ENCODE measurements at regions not wholly inside any gene's neighbourhood (a gene's known extent, or its start where the extent isn't known, plus 50 kb on each side); places are given as distances from the start of the nearest gene placed in this dataset.

DNA sequence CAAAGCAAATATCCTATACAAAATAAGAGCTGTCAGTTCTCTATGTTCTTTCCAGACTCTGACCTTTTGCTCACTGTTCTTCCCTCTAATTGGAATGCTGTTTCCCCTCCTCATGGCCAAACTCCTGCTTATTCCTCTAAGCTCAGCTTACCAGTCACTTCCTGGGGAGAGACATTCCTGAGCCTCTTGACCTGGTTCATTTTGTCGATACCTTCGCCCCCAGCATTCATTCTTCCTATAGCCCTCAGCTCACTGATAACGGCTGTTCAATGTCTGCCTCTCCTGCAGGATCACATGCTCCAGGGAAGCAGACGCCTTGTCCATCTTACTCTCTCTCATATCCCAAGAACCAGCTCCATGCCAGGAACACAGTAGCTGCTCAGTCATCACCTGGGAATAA is 431.0 kb downstream of the MED13L start:
- no peak for TF ChIP-seq ARNT (IDR thresholded peaks at IDR 0.05)
- TF ChIP-seq ZNF134 (CRISPR knock-in tag; conservative IDR thresholded peaks at IDR 0.05) = no peak
- TF ChIP-seq TAF1 (IDR thresholded peaks at IDR 0.05; ENCODE audit: control insufficient read depth, extremely low read depth, insufficient read depth, low read length, severe bottlenecking) = no peak
- TF ChIP-seq MCM3 (IDR thresholded peaks at IDR 0.05) = no peak
- no peak for TF ChIP-seq E2F3 (CRISPR knock-in tag; IDR thresholded peaks at IDR 0.05)
- TF ChIP-seq NEUROD1 (IDR thresholded peaks at IDR 0.05; ENCODE audit: borderline replicate concordance, low read depth, low read length, partially characterized antibody) = no peak
- TF ChIP-seq ETV1 (tag; conservative IDR thresholded peaks at IDR 0.05; ENCODE audit: low read depth) = no peak
- TF ChIP-seq ZC3H8 (IDR thresholded peaks at IDR 0.05) = no peak
- TF ChIP-seq SAP30 (IDR thresholded peaks at IDR 0.05; ENCODE audit: borderline replicate concordance, insufficient read depth, low read depth, low read length, poor library complexity, severe bottlenecking) = no peak
- no peak for TF ChIP-seq CHD4 (IDR thresholded peaks at IDR 0.05; ENCODE audit: insufficient read depth, insufficient replicate concordance, low read depth, low read length, poor library complexity, severe bottlenecking)
- TF ChIP-seq, protein P1, sequence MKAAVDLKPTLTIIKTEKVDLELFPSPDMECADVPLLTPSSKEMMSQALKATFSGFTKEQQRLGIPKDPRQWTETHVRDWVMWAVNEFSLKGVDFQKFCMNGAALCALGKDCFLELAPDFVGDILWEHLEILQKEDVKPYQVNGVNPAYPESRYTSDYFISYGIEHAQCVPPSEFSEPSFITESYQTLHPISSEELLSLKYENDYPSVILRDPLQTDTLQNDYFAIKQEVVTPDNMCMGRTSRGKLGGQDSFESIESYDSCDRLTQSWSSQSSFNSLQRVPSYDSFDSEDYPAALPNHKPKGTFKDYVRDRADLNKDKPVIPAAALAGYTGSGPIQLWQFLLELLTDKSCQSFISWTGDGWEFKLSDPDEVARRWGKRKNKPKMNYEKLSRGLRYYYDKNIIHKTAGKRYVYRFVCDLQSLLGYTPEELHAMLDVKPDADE (conservative IDR thresholded peaks at IDR 0.05; ENCODE audit: control insufficient read depth, low read depth, low read length) = no peak
- Histone ChIP-seq H3K4me2 (ENCODE audit: insufficient read depth, low read length) (no peak overlapping the region), H3K36me3 (ENCODE audit: control insufficient read depth, insufficient read depth, low read length) (no peaks in the 10 kb centered on the region), H3K27ac (ENCODE audit: extremely low read depth, low read depth, low read length) (no peak overlapping the region), H4K20me1 (replicated peaks; ENCODE audit: control insufficient read depth, insufficient read depth, low read length) (no peaks in the 10 kb centered on the region), H2AFZ (ENCODE audit: low read depth, low read length) (no peak overlapping the region), H3K9me3 (replicated peaks; ENCODE audit: control insufficient read depth, insufficient read depth, low read depth, low read length) (no peaks in the 10 kb centered on the region), H3K9ac (ENCODE audit: insufficient read depth in 1 of 2, low read depth in 2 of 2, low read length in 2 of 2) (no peak overlapping the region), H3K4me1 (replicated peaks in 1 of 2; ENCODE audit: control insufficient read depth in 2 of 2, insufficient read depth in 2 of 2, low read length in 2 of 2) (no peaks in the 10 kb centered on the region), H3K27me3 (ENCODE audit: control insufficient read depth in 2 of 2, insufficient read depth in 2 of 2, low read length in 2 of 2) (peaks cover 2 to 3% of the 10 kb centered on the region in 2 experiments; a peak in 2 of 5 replicates), H3K4me3 (no peak overlapping the region), H3K79me2 (ENCODE audit: control insufficient read depth, insufficient read depth, low read length) (no peaks in the 10 kb centered on the region), H3K9me1 (ENCODE audit: control insufficient read depth, insufficient read depth, low read length) (no peaks in the 10 kb centered on the region)
- 0% methylated on average over 4 of the region's 4 CpGs for WGBS (ENCODE audit: insufficient coverage, low coverage, missing lambda C conversion rate)
- CTCF ChIA-PET (ENCODE audit: low intra/inter-chr PET ratio) = no interaction called here
- POLR2A ChIA-PET = no interaction called here
- BruUV-seq (replicated peaks) = no TSS peak
- DNase-seq (ENCODE audit: extremely low read depth in 1 of 4, low spot score in 3 of 4) (no peak), FAIRE-seq (no peak), ATAC-seq (no peak)
- in situ Hi-C loops (cut with MboI) = no loop called here
- intact Hi-C loops (cut with micrococcal nuclease) = no loop called here

Data from K562 (cell line).